Stomach smooth muscle (tissue), 2 donors: ENCODE measurements at regions not wholly inside any gene's neighbourhood (a gene's known extent, or its start where the extent isn't known, plus 50 kb on each side); places are given as distances from the start of the nearest gene placed in this dataset.
"Not testable (repeated sequence)": the region's sequence is repeated elsewhere in the genome, so short reads cannot be mapped to it uniquely, and the experiment has no call there.

Experiments
- H3K27ac ChIP-seq: one replicate; pipeline ENCODE4 v1.7.0; 2013; ENCODE audit warnings: mild to moderate bottlenecking, low read length, inconsistent platforms
- H3K27me3 ChIP-seq, 2 donors: one replicate each; pipeline ENCODE4 v1.7.0; 2013; ENCODE audit warnings: low read length in 2 of 2; ENCODE audit not compliant: insufficient read depth in 2 of 2, control insufficient read depth in 1 of 2
- H3K36me3 ChIP-seq, 2 donors: one replicate each; pipeline ENCODE4 v1.7.0; 2013; ENCODE audit warnings: low read length in 2 of 2; ENCODE audit not compliant: control insufficient read depth in 2 of 2, insufficient read depth in 2 of 2
- H3K4me1 ChIP-seq: one replicate; pipeline ENCODE4 v1.7.0; 2013; ENCODE audit warnings: low read length; ENCODE audit not compliant: control insufficient read depth, insufficient read depth
- H3K4me3 ChIP-seq, 2 donors: one replicate each; pipeline ENCODE4 v1.7.0; 2013; ENCODE audit warnings: low read length in 2 of 2
- H3K9ac ChIP-seq, 2 donors: one replicate each; pipeline ENCODE4 v1.7.0; 2013; ENCODE audit warnings: low read length in 2 of 2, mild to moderate bottlenecking in 1 of 2
- H3K9me3 ChIP-seq, 2 donors: one replicate each; pipeline ENCODE4 v1.7.0; 2013; ENCODE audit warnings: low read length in 2 of 2; ENCODE audit not compliant: control insufficient read depth in 2 of 2
- donor health status: healthy.
- donor health status: Pancreatic carcinoma.

- peaks cover 0 to 12% of the 10 kb centered on the region in 2 donors for H3K9me3 ChIP-seq
- no peak overlapping the region for H3K27ac ChIP-seq
- H3K36me3 ChIP-seq, result no peaks in the 10 kb centered on the region
- H3K9ac ChIP-seq, result no peak overlapping the region
- H3K27me3 ChIP-seq, result peaks cover 0 to 2% of the 10 kb centered on the region in 2 donors
- H3K4me3 ChIP-seq, result no peak overlapping the region
- H3K4me1 ChIP-seq, result no peaks in the 10 kb centered on the region
Observed at GRCh38 chrX:40224658-40225057, 126.9 kb upstream of the BCOR start.

DNA sequence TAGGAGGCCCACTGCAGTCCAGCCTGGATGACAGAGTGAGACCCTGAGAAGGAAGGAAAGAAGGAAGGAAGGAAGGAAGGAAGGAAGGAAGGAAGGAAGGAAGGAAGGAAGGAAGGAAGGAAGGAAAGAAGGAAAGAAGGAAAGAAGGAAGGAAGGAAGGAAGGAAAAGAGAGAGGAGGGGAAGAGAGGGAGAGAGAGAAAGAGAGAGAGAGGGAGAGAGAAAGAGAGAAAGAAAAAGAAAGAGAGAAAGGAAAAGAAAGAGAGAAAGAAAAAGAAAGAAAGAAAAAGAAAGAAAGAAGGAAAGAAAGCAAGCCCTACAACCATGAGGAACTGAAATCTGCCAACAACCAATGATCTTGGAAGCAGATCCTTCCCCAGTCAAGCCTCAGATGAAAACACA is 124.9 kb upstream of the BCOR start:
- H3K4me1 ChIP-seq, H3K27ac ChIP-seq, H3K4me3 ChIP-seq, H3K36me3 ChIP-seq, H3K9ac ChIP-seq, H3K27me3 ChIP-seq: not testable (repeated sequence)
- peaks cover 0 to 15% of the 10 kb centered on the region in 2 donors for H3K9me3 ChIP-seq

GRCh38 chrX:40213092-40213491 is 115.3 kb upstream of the BCOR start:
- Histone ChIP-seq H3K27me3 (peaks cover 0 to 2% of the 10 kb centered on the region in 2 donors), H3K9me3 (peaks cover 0 to 7% of the 10 kb centered on the region in 2 donors), H3K4me3 (no peak overlapping the region), H3K9ac (no peak overlapping the region), H3K36me3 (no peaks in the 10 kb centered on the region), H3K4me1 (no peaks in the 10 kb centered on the region), H3K27ac (no peak overlapping the region)

GRCh38 chrX:40209951-40210617 is 112.3 kb upstream of the BCOR start:
- H3K27ac ChIP-seq, result no peak overlapping the region
- H3K4me3 ChIP-seq, result no peak overlapping the region
- no peaks in the 10 kb centered on the region for H3K4me1 ChIP-seq
- H3K27me3 ChIP-seq, result peaks cover 0 to 12% of the 10 kb centered on the region in 2 donors
- no peak overlapping the region for H3K9ac ChIP-seq
- peaks cover 0 to 7% of the 10 kb centered on the region in 2 donors for H3K9me3 ChIP-seq
- no peaks in the 10 kb centered on the region for H3K36me3 ChIP-seq

DNA sequence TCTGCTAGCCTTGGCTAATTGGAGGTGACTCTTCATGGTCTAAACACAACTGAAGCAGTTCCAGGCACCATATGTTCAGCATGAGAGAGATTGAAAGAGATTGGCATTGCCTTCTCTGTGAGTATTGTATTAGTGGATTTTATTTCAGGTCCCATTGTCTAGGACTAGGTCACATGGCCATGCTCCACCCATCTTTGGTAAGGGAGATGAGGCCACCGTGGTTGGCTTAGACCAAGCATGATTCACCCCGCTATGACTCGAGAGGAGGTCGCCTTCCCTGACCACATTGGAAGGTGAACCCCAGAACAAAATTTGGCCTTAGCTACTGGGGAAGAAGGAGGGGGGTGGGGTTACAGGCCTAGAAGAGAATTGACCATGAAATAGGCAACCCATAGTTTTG is 109.9 kb upstream of the BCOR start:
- Histone ChIP-seq H3K9ac (no peak overlapping the region), H3K27ac (no peak overlapping the region), H3K27me3 (peaks cover 0 to 13% of the 10 kb centered on the region in 2 donors), H3K4me1 (no peaks in the 10 kb centered on the region), H3K4me3 (no peak overlapping the region), H3K36me3 (no peaks in the 10 kb centered on the region), H3K9me3 (no peaks in the 10 kb centered on the region)

DNA sequence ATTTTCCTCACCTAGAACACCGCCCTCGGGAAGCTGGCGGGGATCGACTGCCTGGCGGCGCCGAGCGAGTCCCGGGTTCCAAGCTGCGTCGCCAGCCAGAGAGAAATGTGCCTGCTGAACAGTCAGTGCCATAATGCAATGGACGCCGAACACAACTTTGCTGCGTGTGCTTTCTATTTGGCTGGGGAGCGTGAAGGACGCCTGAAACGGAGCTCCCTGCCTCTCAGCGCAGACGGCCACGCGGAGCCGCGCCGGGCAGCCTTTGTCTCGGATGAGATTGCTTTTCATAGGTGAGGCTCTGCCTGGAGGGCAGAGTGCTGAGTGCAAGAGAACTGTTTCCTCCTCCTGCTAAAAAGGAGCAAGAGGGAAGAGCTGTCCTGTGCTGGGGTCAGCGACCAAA is 107.7 kb upstream of the BCOR start:
- H3K27me3 ChIP-seq, result peaks cover 0 to 13% of the 10 kb centered on the region in 2 donors
- H3K4me3 ChIP-seq, result peak overlapping the region in 1 of 2 donors; percentile 40
- no peak overlapping the region for H3K27ac ChIP-seq
- H3K9ac ChIP-seq, result no peak overlapping the region
- no peaks in the 10 kb centered on the region for H3K4me1 ChIP-seq
- no peaks in the 10 kb centered on the region for H3K36me3 ChIP-seq
- H3K9me3 ChIP-seq, result no peaks in the 10 kb centered on the region

DNA sequence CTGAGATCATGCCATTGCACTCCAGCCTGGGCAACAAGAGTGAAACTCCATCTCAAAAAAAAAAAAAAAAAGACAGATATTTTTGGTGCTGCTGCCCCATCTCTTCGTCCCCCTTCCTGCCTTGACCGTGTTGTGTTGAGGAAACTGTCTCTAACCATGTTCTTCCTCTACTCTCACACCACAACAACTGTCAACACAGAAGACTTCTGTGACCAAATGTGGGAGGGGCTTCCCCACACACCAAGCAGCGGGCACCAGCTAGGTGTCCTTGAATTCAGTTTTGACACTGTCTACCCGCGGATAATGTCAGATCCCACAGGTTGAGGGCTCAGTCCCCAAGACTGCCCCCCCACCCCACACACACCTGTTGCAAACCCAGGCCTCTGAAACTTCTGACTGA is 104.7 kb upstream of the BCOR start:
- Histone ChIP-seq H3K4me1 (no peaks in the 10 kb centered on the region), H3K36me3 (no peaks in the 10 kb centered on the region), H3K9ac (no peak overlapping the region), H3K27ac (no peak overlapping the region), H3K9me3 (no peaks in the 10 kb centered on the region), H3K27me3 (peaks cover 0 to 13% of the 10 kb centered on the region in 2 donors), H3K4me3 (no peak overlapping the region)

DNA sequence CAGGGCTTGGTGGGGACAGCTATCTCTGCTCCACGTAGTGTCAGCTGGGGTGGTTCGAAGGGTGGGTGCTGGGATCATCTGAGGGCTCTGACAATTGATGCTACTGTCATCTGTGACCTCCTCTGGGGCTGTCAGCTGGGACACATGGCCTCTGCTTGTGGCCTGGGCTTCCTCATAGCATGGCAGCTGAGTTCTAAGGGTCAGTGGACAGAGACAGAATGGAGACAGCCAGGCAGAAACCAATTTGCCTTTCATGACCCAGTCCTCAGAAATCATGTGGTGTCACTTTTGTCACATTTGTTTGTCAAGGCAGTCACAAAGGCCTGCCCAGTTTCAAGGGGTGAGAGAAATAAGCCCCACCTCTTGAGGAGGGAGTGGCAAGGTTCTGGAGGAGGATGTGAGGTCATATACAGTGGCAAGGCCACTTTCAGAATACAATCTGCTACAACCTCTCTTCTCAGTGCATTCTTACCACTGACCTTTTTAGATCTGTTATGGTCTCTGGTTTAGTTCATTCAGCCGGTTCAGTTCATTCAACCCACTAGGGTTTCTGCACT is 103.6 kb upstream of the BCOR start:
- H3K9ac ChIP-seq, result no peak overlapping the region
- H3K4me1 ChIP-seq, result no peaks in the 10 kb centered on the region
- H3K4me3 ChIP-seq, result no peak overlapping the region
- H3K27me3 ChIP-seq, result peaks cover 0 to 13% of the 10 kb centered on the region in 2 donors
- no peaks in the 10 kb centered on the region for H3K36me3 ChIP-seq
- no peak overlapping the region for H3K27ac ChIP-seq
- no peaks in the 10 kb centered on the region for H3K9me3 ChIP-seq

GRCh38 chrX:40199704-40200103 is 101.9 kb upstream of the BCOR start:
- Histone ChIP-seq H3K9ac (no peak overlapping the region), H3K27ac (no peak overlapping the region), H3K27me3 (peaks cover 0 to 3% of the 10 kb centered on the region in 2 donors), H3K9me3 (peaks cover 0 to 2% of the 10 kb centered on the region in 2 donors), H3K4me3 (no peak overlapping the region), H3K4me1 (no peaks in the 10 kb centered on the region), H3K36me3 (no peaks in the 10 kb centered on the region)

GRCh38 chrX:40197071-40197470 is 99.3 kb upstream of the BCOR start:
- Histone ChIP-seq H3K27me3 (no peaks in the 10 kb centered on the region), H3K36me3 (no peaks in the 10 kb centered on the region), H3K9ac (no peak overlapping the region), H3K27ac (no peak overlapping the region), H3K9me3 (peaks cover 0 to 2% of the 10 kb centered on the region in 2 donors), H3K4me1 (no peaks in the 10 kb centered on the region), H3K4me3 (no peak overlapping the region)

DNA sequence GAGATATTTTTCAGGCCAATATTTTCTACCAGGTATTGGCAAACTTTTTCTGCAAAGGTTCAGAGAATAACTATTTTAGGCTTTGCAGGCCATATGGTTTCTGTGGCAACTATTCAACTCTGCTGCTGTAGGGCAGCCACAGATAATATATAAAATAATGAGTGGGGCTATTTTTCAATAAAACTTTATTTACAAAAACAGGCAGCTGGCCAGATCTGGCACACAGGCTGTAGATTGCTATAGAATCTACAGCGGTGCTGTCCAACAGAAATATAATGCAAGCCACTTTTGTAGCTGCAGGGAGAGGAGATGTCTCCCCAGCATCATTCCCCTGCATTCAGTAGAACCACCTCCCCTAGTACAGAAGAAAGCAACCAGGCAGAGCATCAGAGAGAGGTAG is 97.6 kb upstream of the BCOR start:
- Histone ChIP-seq H3K27me3 (no peaks in the 10 kb centered on the region), H3K27ac (no peak overlapping the region), H3K9me3 (peaks cover 0 to 8% of the 10 kb centered on the region in 2 donors), H3K9ac (no peak overlapping the region), H3K4me3 (no peak overlapping the region), H3K4me1 (no peaks in the 10 kb centered on the region), H3K36me3 (no peaks in the 10 kb centered on the region)
